Inflammatory macrophage treated with lipopolysaccharide for 4 hours (primary cell): ENCODE measurements at regions not wholly inside any gene's neighbourhood (a gene's known extent, or its start where the extent isn't known, plus 50 kb on each side); places are given as distances from the start of the nearest gene placed in this dataset.
A peak's percentile ranks its signal among the peaks of the same experiment; 100 is the strongest.

ENCODE experiments used
- DNase-seq: peaks from one replicate; pipeline ENCODE4 v3.0.0-alpha.2; 2020

- DNase-seq = no peak
Measured at GRCh38 chr7:156218544-156219306, 406.5 kb upstream of the SHH start.

DNA sequence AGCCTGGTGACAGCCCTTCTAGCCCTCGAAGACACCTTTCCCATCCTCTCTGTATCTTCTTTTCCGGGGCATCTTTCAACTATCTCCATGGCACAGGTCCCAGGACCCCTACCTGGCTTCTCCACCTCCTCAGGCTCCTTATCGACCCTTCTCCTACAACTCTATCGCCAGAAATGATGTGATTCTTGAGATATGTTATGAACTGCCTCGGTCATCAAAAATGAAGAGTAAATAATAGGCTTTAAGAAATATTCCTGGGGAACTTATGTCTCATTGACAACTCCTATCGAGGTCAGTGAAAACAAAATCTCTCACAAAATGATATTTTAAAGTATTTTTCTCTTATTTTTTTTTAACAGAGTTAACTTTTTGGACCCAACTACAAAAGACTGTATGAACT lies 405.5 kb upstream of the SHH start:
- no peak for DNase-seq

DNA sequence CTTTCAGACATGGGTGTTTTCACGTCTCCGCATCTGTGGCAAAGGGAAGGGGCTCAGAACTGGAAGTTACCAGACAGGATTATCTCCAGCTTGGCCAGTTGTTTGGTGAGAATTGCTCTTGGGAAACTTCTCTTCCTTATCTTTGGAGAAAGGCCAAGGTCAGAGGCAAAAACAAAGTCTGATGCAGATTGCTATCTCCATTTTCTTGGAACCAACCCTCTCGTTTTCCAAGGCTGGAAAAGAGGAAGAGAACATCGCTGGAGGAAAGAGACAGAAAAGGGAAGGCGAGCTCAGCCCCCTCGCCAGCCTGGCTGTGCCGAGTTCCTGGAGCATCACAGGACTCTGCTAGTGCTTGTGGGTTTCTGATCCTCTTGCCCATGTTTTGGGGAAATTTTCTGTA lies 396.8 kb upstream of the SHH start:
- DNase-seq = no peak

DNA sequence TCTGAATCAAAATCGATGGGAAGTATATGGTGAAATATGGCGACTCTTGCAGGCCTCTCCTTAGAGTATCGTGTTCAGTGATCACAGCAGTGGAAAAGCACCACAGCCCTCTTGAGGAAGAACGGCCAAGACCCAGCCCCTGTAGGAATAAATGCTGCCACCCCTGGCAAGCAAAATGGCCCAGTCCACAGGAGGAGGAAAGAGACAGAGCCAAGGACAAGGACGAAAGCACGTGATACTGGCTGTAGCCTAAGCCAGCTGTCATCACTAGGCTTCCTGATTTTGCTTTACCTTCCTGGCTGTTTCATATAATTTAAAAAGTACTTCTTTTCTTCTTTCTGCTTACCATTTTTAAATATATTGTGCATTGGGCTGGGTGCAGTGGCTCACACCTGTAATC lies 395.0 kb upstream of the SHH start:
- no peak for DNase-seq

- DNase-seq = no peak
Measured at GRCh38 chr7:156206174-156206573, 393.9 kb upstream of the SHH start.

GRCh38 chr7:156204820-156205219 lies 392.6 kb upstream of the SHH start:
- DNase-seq = no peak

GRCh38 chr7:156203923-156204322 lies 391.7 kb upstream of the SHH start:
- DNase-seq = no peak

DNA sequence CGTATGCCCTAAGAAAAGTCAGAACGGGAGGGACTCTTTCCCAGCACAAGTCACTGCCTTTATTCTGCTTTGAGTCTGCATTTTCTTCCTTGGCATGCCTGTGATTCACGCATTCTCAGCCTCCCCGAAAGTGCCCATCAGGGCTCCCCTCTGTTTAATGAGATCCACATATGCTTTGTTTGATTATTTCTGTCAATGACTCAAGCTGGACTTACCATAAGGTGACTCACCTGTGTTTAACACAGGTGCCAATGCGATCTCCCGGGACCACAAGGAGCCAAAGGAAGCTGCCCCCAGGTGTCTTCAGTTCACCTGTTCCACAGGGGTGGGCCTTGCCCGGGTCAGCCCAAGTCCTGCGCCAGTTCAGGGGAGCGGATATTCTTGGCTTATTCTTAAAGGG lies 386.0 kb upstream of the SHH start:
- no peak for DNase-seq

GRCh38 chr7:156196649-156197048 lies 384.4 kb upstream of the SHH start:
- no peak for DNase-seq

GRCh38 chr7:156195276-156195675 lies 383.0 kb upstream of the SHH start:
- DNase-seq = no peak

DNA sequence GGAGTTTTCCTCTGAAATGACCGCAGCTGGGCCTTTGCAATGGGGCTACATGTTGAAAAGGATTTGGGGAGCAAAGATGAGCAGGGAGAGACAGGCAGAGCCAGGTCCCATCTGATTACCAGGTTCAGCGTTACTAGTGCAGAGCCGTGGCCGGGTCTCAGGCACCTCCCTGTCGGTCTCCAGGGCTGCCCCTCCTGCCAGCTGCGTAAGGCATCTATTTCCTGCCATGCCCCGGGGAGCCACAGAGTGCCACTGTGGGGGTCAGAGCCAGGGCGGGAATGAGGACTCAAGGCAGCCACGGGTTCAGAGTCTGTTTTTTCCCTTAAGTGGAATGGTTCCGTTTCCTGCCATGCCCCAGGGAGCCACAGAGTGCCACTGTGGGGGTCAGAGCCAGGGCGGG lies 382.6 kb upstream of the SHH start:
- no peak for DNase-seq

DNA sequence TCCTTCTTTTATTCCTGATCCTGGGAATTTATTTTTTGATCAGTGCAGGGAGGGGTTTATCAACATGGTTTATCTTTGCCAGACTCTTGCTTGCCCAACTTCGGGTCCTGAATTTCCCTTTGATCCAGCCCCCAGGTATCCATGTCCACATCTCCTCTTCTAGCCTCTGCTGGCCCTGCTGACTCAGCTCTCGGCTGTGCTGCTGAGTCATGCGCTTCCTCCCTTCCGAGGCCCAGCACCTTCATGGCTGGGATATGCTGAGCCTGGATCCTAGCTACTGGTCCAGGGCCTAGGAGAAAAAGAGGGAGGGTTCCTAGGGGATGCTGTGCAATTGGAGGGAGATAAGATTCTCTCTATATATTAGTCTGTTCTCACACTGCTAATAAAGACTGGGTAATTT lies 380.7 kb upstream of the SHH start:
- DNase-seq = no peak

DNA sequence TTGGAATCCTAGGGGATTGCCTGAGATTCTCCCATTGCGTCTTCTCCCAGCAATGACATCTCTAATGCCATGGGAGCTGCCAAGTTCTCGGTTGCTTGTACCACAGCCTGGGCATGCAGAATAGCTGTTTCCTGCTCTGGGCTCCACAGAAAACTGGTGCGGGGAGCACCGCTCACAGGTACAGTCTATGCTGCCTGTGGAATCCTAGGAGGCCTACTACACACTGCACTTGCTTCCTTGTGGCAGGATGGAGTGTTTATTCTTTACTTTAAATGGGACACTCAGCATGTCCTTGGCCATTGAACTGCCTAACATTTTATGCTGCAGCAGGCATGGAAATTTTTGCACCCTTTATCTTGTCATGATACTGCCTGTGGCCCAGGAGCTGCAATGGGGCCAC lies 378.8 kb upstream of the SHH start:
- DNase-seq = no peak

DNA sequence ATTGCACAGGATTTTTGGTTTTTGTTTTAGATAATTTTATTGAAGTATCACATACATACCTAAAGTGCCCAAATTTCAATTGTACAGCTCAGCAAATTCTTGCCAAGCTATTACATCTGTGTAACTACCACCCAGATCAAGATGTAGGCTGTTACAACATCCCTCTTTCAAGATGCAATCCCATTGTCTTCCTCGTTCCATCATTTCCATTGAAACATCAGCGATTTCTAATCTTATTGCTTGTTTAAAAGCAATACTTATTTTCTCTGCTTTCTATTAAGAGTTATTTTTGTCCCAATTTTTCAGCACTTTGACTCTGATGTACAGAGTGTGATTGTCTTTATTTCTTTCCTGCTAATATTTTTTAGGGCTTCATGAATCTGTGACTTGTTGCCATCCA lies 372.8 kb upstream of the SHH start:
- no peak for DNase-seq

DNA sequence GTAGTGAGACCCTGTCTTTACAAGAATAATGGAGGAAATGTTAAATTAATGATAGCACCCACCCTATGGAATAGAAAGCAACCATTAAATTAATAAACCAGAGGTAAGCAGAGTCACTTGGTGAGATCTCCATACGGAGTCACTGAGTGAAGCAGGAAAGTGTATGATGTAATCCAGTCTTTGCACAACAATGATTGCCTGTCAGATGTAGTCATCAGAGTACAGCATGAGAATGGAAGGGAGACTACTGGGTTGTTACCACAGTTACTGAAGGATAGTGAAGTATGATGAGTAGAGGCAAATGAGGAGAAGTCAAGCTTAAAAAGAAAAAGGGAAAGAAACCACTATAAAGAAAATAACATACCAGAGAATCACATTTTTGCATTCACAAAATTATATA lies 371.9 kb upstream of the SHH start:
- DNase-seq = peak; percentile 13

GRCh38 chr7:156180451-156181229 lies 368.4 kb upstream of the SHH start:
- no peak for DNase-seq

DNA sequence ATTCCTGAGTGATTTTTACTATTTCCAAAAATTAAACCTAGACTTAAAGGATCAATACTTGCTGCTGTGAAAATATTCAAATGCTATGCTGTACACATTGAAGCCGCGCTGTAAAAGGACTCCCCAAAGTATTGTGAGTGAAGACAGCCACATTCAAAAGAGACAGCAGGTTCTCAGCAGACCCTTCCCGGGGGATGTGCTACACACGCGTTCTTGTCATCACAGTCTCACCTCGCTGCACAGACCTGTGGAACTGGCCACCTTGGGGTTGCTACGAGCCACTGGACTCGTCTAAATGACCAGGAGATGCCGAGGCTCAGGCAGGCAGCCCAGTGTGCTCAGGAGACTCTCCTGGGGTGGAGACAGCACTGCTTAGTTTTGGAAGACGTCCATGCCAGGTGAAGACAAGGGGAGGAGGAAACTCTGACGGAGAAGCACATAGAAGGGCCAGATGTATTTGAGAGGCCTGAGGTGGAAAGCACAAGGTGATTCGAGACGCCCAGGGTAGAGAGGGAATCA lies 367.7 kb upstream of the SHH start:
- DNase-seq = no peak

DNA sequence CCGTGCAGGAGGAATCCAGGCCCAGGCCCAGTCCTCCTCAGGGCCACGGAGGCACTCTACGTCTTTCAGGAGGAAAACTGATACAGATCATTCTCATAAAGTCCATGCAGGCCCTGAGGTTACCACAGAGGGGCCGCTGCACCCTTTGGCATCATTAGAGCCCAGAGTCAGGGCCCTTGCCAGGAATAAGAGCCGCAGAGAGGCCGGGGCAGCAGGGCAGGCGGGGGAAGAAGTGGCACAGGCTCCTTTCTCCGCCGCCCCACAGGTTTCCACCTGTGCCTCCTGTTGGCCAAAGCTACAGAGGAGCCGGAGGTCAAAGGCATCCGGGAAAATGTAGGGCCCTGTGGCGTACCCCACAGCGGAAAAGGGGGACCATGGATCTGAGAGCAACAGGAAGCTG lies 366.6 kb upstream of the SHH start:
- DNase-seq = no peak

GRCh38 chr7:156178214-156178613 lies 366.0 kb upstream of the SHH start:
- DNase-seq = no peak

DNA sequence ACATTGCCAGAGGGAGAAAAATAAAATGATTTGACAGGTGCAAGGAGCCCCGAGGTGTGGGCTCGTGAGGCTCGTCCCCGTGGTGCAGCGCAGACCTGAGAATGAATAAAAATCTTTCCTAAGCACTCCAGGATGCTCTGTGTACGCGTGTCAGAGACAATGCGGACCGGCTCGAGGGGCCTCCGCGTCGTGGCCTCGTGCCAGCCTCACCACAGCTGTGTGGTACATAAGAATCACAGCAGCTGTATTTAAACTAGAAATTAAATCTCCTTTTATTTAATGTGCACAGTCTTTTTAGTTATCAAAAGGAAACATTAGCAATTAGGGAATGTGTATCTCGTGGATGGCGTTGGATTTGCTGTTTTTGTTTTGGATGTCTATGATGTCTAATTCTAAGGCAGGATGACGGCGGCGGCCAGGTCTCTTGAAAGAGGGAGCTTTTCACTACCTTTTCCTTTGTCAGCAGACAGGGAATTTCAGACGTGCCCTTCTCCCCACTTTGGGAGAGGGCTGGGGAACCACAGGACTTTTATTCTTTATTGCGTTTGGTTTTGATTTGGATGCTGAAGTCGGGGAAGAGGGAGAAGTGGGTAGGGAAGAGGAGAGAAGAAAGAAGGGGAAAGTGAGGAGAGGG lies 365.3 kb upstream of the SHH start:
- DNase-seq = no peak

- DNase-seq = no peak
Measured at GRCh38 chr7:156176039-156176438, 363.8 kb upstream of the SHH start.

DNA sequence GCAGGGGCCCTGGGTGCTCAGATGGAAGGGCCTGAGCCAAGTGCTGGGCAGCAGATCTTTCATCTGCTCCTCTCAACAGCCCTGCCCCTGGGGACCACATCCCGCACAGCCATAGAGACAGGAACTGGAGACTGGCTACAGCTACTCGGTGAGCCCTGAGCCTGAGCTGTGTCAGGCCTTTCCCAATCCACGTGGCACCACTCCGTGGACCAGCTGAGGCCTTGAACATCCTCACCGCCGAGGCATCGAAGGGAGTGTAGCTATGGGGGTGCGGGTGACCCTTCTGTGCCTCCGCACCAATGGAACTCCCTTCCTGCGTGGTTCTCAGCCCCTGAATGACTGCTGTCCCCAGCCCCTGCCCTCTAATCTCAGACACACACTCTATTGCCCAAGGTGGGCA lies 362.7 kb upstream of the SHH start:
- DNase-seq = no peak

GRCh38 chr7:156174428-156174827 lies 362.2 kb upstream of the SHH start:
- no peak for DNase-seq
